ENCODE measurements at regions not wholly inside any gene's neighbourhood (a gene's known extent, or its start where the extent isn't known, plus 50 kb on each side); places are given as distances from the start of the nearest gene placed in this dataset.

DNA sequence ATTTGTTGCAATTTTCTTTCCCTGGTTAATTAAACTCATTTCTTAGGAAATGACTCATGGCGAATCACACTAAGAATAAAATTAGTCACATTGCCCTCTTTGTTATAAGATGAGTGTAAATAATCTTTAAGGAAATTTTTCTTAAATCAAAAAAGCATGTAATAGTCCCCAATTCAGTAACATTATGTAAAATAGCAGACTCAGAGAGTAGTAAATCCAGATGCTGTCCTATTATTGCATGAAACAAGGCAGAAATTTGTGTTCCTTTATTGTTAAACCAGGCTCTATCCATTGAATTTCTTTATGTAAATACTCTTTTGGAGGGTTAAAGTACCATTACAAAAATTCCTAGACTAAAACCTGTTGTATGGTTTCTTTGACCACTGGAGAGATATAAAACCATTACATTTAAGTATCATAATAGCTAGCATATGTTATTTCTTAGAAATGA is 154.5 kb upstream of the C1orf87 start:
- TF ChIP-seq, protein P1, sequence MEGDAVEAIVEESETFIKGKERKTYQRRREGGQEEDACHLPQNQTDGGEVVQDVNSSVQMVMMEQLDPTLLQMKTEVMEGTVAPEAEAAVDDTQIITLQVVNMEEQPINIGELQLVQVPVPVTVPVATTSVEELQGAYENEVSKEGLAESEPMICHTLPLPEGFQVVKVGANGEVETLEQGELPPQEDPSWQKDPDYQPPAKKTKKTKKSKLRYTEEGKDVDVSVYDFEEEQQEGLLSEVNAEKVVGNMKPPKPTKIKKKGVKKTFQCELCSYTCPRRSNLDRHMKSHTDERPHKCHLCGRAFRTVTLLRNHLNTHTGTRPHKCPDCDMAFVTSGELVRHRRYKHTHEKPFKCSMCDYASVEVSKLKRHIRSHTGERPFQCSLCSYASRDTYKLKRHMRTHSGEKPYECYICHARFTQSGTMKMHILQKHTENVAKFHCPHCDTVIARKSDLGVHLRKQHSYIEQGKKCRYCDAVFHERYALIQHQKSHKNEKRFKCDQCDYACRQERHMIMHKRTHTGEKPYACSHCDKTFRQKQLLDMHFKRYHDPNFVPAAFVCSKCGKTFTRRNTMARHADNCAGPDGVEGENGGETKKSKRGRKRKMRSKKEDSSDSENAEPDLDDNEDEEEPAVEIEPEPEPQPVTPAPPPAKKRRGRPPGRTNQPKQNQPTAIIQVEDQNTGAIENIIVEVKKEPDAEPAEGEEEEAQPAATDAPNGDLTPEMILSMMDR (IDR thresholded peaks at IDR 0.05) = no peak
- TF ChIP-seq POLR2A (IDR thresholded peaks at IDR 0.05) = no peak

All from thyroid gland (tissue), 4 donors.